NCI-H146 treated with DMSO at 0.1 percent for 48 hours (cell line): ENCODE measurements at regions not wholly inside any gene's neighbourhood (a gene's known extent, or its start where the extent isn't known, plus 50 kb on each side); places are given as distances from the start of the nearest gene placed in this dataset.
"Not testable (repeated sequence)": the region's sequence is repeated elsewhere in the genome, so short reads cannot be mapped to it uniquely, and the experiment has no call there.

Source experiments
- DNase-seq: peaks from one replicate; lab custom pipeline; 2025; ENCODE audit not compliant: unreplicated experiment; lab: John Stamatoyannopoulos, UW

GRCh38 chr3:128549283-128550112 lies 56.5 kb upstream of the GATA2 start:
- no peak for DNase-seq

- no peak for DNase-seq
These were observed 55.7 kb upstream of the GATA2 start for GRCh38 chr3:128548426-128549282.

GRCh38 chr3:128548021-128548420 lies 55.0 kb upstream of the GATA2 start:
- no peak for DNase-seq

GRCh38 chr3:128547368-128547987 lies 54.5 kb upstream of the GATA2 start:
- DNase-seq: peak; percentile 90

GRCh38 chr3:128546646-128547045 lies 53.6 kb upstream of the GATA2 start:
- no peak for DNase-seq

- no peak for DNase-seq
These were observed 52.2 kb upstream of the GATA2 start for GRCh38 chr3:128545120-128545752.

GRCh38 chr3:128544190-128544589 lies 51.2 kb upstream of the GATA2 start:
- no peak for DNase-seq

- DNase-seq: not testable (repeated sequence)
These were observed 50.7 kb upstream of the GATA2 start for GRCh38 chr3:128543570-128544174.
